GM19193 (cell line): ENCODE measurements at regions not wholly inside any gene's neighbourhood (a gene's known extent, or its start where the extent isn't known, plus 50 kb on each side); places are given as distances from the start of the nearest gene placed in this dataset.

Experiments used
- POLR2A ChIP-seq: IDR thresholded peaks from 4 replicates; pipeline ENCODE4 v1.6.1; 2011; ENCODE audit not compliant: insufficient read depth, insufficient read length; ENCODE audit errors: extremely low read depth

DNA sequence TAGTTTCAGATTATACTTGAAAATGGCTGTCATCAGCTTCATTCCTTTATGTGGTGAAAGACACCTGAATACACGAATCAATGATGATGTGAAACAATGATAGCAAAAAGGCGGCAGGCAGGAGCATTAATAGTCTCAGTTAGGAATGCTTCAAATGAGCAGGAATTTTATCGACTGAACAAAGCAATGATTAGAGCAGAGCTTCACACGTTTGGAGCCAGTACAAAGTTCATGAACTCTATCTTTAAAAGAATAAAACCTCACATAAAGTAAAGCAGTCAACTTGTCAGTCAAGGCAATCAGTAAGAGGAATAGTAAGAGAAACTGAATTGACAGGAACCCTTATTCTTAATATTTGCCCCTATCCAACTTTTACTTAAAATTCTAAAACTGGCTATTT is 78.4 kb upstream of the SERTAD2 start:
- TF ChIP-seq POLR2A = no peak

GRCh38 chr2:64735504-64735903 is 81.8 kb upstream of the SERTAD2 start:
- no peak for TF ChIP-seq POLR2A

DNA sequence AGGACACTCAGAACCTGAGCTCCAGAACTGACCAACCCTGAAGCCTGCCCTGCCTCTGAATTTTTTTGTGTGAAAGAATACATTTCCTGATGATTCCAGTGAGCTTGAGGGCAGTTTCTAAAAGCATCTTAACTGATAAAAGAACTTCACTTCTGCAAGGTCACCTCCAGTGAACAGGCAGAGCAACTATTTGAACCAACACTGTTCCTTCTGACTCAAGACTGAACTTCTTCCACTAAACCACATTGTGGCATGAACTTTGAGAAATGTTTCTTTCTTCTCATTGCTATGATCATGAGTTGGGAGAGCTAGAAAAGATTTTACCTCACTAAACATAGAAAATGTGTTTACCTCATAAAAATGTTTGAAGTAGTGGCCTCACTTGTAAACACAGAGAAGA is 83.8 kb upstream of the SERTAD2 start:
- TF ChIP-seq POLR2A = no peak

GRCh38 chr2:64738026-64738425 is 84.3 kb upstream of the SERTAD2 start:
- no peak for TF ChIP-seq POLR2A

DNA sequence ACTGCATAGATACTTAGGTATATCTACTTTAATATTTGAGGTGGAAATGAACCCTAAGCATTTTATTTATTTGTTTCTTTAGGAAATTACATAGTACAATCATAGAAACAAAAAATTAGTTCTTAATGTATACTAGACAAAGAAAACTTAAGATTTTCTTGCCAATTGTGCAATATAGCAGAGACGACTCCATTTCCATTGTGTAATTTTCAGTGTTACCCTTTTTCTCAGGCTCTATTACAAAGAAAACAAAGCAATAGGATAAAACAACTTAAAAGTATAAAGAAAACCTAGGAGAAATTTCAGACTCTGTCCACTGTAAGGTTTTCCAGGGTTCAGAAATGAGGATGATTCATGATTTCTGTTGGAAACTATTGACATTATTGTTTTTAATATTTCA is 89.0 kb upstream of the SERTAD2 start:
- no peak for TF ChIP-seq POLR2A

DNA sequence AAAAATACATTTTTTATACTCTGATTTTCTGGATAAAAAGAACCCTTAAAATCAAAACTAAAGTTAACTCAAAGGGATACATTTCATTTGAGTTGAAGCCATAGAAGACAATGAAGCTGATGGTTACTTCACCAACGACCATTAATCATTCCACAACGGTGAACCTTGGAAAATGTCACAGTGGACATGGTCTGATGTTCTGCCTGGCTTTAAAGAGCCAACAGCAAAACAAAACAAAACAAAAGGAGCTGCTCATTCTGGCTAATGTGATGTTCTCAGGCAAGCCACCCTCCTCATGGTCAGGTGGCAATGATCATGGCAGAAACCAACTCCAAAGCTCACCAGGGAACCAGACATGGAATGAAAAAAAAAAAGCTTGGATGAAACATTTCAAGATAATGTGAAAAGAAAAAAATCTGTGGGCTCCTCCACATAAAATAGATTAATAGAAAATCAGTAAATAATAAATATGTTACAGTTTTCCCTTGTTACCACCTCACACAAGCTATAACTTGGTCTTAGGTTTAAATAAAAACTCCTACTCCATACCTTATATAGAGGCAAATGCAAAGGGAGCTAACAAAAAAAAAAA is 90.1 kb upstream of the SERTAD2 start:
- TF ChIP-seq POLR2A = no peak

DNA sequence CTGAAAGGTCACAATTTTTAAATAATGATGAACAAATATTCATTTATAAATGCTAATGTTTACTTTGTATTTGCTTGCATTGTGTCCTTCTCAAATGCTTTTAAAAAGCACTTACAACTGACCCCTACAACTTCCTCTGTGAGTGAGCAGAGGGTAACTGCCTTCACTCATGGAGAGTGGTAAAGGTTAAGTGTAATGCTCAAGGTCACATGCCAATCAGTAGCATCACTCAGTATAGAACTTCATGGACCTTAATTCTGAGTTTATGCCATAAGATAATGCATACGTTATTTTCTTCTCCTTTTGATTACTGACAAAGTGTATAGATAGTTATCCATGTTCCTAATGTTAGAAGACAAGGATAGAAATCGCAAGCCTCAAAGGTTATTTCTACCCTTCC is 91.8 kb upstream of the SERTAD2 start:
- no peak for TF ChIP-seq POLR2A

GRCh38 chr2:64748147-64748546 is 94.4 kb upstream of the SERTAD2 start:
- TF ChIP-seq POLR2A = no peak

DNA sequence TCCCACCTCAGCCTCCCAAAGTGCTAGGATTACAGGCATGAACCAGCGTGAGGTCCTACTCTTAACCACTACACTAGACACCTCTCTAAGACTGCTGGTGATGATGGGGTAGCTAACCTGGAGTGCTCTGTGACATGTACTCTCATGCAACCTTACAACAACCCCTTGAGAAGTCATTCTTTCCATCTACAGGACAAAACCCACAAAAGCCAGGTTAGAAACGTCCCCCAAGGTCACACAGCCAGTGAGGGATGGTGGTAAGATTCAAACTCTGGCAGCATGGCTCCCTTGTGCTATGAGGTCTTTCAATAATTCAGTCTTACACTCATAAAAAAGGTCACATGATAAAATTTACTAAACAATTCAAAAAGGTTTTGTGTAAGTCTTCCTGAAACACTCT is 94.8 kb upstream of the SERTAD2 start:
- TF ChIP-seq POLR2A = no peak

- TF ChIP-seq POLR2A = no peak
Observed at GRCh38 chr2:64749446-64749845, 95.7 kb upstream of the SERTAD2 start.

GRCh38 chr2:64750001-64750816 is 96.5 kb upstream of the SERTAD2 start:
- TF ChIP-seq POLR2A = no peak

DNA sequence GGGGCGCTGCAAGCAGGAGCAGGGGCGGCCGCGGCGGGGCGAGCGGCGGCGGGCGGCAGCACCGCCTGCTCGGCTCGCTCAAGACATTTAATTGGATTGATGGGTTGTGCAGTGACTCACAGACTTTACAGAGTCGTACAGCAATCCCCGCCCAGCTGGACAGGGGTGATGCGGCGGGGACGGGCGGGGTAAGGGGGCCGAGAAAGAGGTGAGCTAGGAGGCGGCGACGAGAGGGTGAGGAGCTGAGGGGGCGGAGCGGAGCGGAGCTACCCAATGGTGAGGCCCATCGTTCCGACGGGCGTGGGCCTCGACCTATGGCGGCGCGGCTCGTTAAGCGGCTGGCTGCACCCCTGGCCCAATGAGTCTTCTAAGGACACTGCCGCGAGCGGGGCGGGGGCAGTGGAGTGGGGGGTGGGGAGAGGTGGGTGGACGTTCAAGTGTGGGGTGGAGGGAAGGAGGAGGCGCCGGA is 97.1 kb upstream of the SERTAD2 start:
- TF ChIP-seq POLR2A = peak; percentile 98

DNA sequence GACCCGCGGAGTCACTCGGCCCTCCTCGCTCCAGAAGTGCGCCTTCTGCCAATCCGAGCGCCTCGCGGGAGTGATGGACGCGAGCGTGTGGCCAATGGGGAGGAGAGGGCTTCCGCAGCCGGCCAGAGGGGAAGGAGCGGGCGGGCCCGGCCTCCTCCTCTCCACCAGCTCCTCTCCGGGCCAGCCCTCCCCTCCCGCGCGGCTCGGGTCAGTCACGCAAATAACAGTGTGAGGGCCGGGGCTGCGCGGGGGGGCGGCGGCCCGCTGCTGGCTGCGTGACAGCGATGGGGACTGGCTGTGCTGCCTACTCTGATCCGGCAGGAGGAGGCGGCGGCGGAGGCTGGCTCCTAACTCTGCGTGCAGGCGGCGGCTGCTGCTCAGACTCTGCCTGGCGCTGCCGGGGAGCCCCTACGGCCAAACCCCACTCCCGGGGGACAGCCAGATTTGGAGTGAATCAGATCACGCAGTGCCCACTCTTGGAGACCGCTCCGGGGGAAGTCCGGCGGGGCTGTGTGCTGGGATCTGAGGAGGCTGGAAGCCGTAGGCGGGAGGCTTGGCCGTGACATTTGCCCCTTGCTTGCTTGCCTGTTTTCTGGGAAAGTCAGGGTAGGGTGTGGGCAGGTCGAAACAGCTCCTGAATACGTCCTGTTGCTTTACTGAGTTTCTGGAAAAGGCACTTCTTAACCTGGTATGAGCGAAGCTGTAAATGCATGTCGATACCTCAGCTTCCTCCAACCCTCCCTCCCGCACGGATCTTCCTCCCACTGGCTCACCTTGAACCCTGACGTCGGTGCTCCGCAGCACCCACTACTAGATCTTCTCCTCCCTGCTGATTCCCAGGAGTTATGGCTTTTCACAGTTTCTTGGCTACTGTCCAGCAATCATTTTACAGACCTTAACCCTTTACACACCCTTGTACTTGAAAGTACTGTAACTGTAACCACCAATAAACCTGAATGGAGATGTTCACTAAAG is 97.9 kb upstream of the SERTAD2 start:
- TF ChIP-seq POLR2A = peak; percentile 66

- TF ChIP-seq POLR2A = no peak
Observed at GRCh38 chr2:64753399-64753798, 99.7 kb upstream of the SERTAD2 start.

GRCh38 chr2:64754570-64754969 is 100.9 kb upstream of the SERTAD2 start:
- no peak for TF ChIP-seq POLR2A

DNA sequence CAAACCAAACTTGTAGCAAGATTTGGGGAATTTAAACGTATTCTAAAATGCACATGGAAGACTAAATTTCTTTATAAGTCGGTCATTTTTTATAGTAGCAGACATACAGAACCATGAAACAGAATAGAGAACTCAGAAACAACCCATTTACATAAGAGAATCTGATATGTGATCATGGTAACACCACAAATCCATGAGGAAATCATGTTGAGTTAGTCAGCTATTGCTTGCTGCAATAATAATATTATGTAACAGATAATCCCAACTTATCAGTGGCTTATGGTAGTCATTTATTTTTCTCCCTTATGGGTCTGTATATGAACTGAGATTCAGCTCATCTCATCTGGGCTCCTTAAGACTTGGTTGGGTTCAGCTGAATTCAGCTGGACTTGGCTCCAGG is 103.4 kb upstream of the SERTAD2 start:
- TF ChIP-seq POLR2A = no peak

DNA sequence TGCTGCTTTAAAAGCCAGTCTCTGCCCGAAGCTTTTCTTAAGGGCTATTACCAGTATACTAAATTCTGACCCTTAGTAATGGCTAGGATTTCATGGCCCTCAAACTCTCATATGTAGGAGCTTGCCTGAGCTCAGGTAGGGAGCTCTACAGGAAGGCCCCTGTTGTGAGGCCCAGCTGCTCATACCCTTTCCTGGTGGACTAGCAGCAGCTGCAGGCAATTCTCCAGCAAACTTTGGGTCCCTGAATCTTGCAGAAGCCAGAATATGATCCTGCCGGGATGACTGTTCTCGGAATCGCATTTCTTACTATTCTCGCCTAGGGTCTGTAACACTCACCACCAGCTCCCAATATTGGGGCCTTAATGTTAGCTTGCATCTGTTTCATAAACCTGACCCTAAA is 106.4 kb upstream of the SERTAD2 start:
- no peak for TF ChIP-seq POLR2A
